ENCODE measurements at regions not wholly inside any gene's neighbourhood (a gene's known extent, or its start where the extent isn't known, plus 50 kb on each side); places are given as distances from the start of the nearest gene placed in this dataset.

GRCh38 chr6:169132352-169132940 is 121.2 kb downstream of the THBS2 start:
- TF ChIP-seq EZH2 (IDR thresholded peaks at IDR 0.05; ENCODE audit: borderline replicate concordance, low read depth, low read length, severe bottlenecking) (no peak), CTCF (IDR thresholded peaks at IDR 0.05; ENCODE audit: borderline replicate concordance, extremely low read depth, low read length, poor library complexity, severe bottlenecking) (no peak)
- no peaks in the 10 kb centered on the region for H3K4me1 ChIP-seq (ENCODE audit: insufficient read depth, low read length)
- no peak overlapping the region for H2AFZ ChIP-seq (ENCODE audit: low read depth, low read length)
- ATAC-seq (ENCODE audit: insufficient read depth, low read depth) (no peak), DNase-seq (no peak)
- no peaks in the 10 kb centered on the region for H4K20me1 ChIP-seq (ENCODE audit: insufficient read depth, low read length)
- H3K36me3 ChIP-seq (ENCODE audit: insufficient read depth, low read length), result no peaks in the 10 kb centered on the region
- peaks cover 3% of the 10 kb centered on the region for H3K9me3 ChIP-seq (ENCODE audit: insufficient read depth, low read length, severe bottlenecking)
- no peak overlapping the region for H3K27ac ChIP-seq (ENCODE audit: low read length)
- no peaks in the 10 kb centered on the region for H3K27me3 ChIP-seq (ENCODE audit: insufficient read depth, low read length, poor library complexity)
- no peak overlapping the region for H3K4me3 ChIP-seq (ENCODE audit: low read depth in 1 of 2, low read length in 2 of 2)
- no peaks in the 10 kb centered on the region for H3K79me2 ChIP-seq (ENCODE audit: insufficient read depth, low read length)
- no peak overlapping the region for H3K4me2 ChIP-seq (ENCODE audit: insufficient read depth, low read length)
- no peak overlapping the region for H3K9ac ChIP-seq (ENCODE audit: low read depth, low read length)

- H3K4me1 ChIP-seq (ENCODE audit: insufficient read depth, low read length), result no peaks in the 10 kb centered on the region
- H4K20me1 ChIP-seq (ENCODE audit: insufficient read depth, low read length), result no peaks in the 10 kb centered on the region
- no peak for TF ChIP-seq EZH2 (IDR thresholded peaks at IDR 0.05; ENCODE audit: borderline replicate concordance, low read depth, low read length, severe bottlenecking)
- TF ChIP-seq CTCF (IDR thresholded peaks at IDR 0.05; ENCODE audit: borderline replicate concordance, extremely low read depth, low read length, poor library complexity, severe bottlenecking), result no peak
- H3K36me3 ChIP-seq (ENCODE audit: insufficient read depth, low read length), result no peaks in the 10 kb centered on the region
- no peak overlapping the region for H3K9ac ChIP-seq (ENCODE audit: low read depth, low read length)
- no peaks in the 10 kb centered on the region for H3K27me3 ChIP-seq (ENCODE audit: insufficient read depth, low read length, poor library complexity)
- H3K4me2 ChIP-seq (ENCODE audit: insufficient read depth, low read length), result no peak overlapping the region
- peaks cover 3% of the 10 kb centered on the region for H3K9me3 ChIP-seq (ENCODE audit: insufficient read depth, low read length, severe bottlenecking)
- no peak overlapping the region for H3K27ac ChIP-seq (ENCODE audit: low read length)
- no peak overlapping the region for H3K4me3 ChIP-seq (ENCODE audit: low read depth in 1 of 2, low read length in 2 of 2)
- H2AFZ ChIP-seq (ENCODE audit: low read depth, low read length), result no peak overlapping the region
- DNase-seq (no peak), ATAC-seq (ENCODE audit: insufficient read depth, low read depth) (no peak)
- no peaks in the 10 kb centered on the region for H3K79me2 ChIP-seq (ENCODE audit: insufficient read depth, low read length)
Observed at GRCh38 chr6:169131390-169131789, 122.3 kb downstream of the THBS2 start.

- no peaks in the 10 kb centered on the region for H3K27me3 ChIP-seq (ENCODE audit: insufficient read depth, low read length, poor library complexity)
- TF ChIP-seq EZH2 (IDR thresholded peaks at IDR 0.05; ENCODE audit: borderline replicate concordance, low read depth, low read length, severe bottlenecking) (no peak), CTCF (IDR thresholded peaks at IDR 0.05; ENCODE audit: borderline replicate concordance, extremely low read depth, low read length, poor library complexity, severe bottlenecking) (no peak)
- DNase-seq, result no peak
Observed at GRCh38 chr6:169130113-169130512, 123.5 kb downstream of the THBS2 start.

More at GRCh38 chr6:169130113-169130512, 123.5 kb downstream of the THBS2 start:
- H4K20me1 ChIP-seq (ENCODE audit: insufficient read depth, low read length), result no peaks in the 10 kb centered on the region
- no peak overlapping the region for H3K4me2 ChIP-seq (ENCODE audit: insufficient read depth, low read length)
- H3K36me3 ChIP-seq (ENCODE audit: insufficient read depth, low read length), result no peaks in the 10 kb centered on the region
- no peak overlapping the region for H2AFZ ChIP-seq (ENCODE audit: low read depth, low read length)
- no peaks in the 10 kb centered on the region for H3K4me1 ChIP-seq (ENCODE audit: insufficient read depth, low read length)
- no peak overlapping the region for H3K4me3 ChIP-seq (ENCODE audit: low read depth in 1 of 2, low read length in 2 of 2)
- no peak overlapping the region for H3K27ac ChIP-seq (ENCODE audit: low read length)
- no peak for ATAC-seq (ENCODE audit: insufficient read depth, low read depth)
- no peaks in the 10 kb centered on the region for H3K79me2 ChIP-seq (ENCODE audit: insufficient read depth, low read length)
- H3K9me3 ChIP-seq (ENCODE audit: insufficient read depth, low read length, severe bottlenecking), result peaks cover 3% of the 10 kb centered on the region
- H3K9ac ChIP-seq (ENCODE audit: low read depth, low read length), result no peak overlapping the region
